Kidney tubule cell (primary cell): ENCODE measurements at regions not wholly inside any gene's neighbourhood (a gene's known extent, or its start where the extent isn't known, plus 50 kb on each side); places are given as distances from the start of the nearest gene placed in this dataset.
"Not testable (repeated sequence)": the region's sequence is repeated elsewhere in the genome, so short reads cannot be mapped to it uniquely, and the experiment has no call there.

Source experiments
- DNase-seq: peaks from one replicate; pipeline ENCODE4 v3.0.0-alpha.2; 2018; ENCODE audit warnings: low spot score

GRCh38 chr9:17083258-17083657, 51.6 kb upstream of the CNTLN start:
- DNase-seq, result no peak

GRCh38 chr9:17082343-17083064, 52.3 kb upstream of the CNTLN start:
- no peak for DNase-seq

GRCh38 chr9:17081814-17082213, 53.0 kb upstream of the CNTLN start:
- DNase-seq, result no peak

DNA sequence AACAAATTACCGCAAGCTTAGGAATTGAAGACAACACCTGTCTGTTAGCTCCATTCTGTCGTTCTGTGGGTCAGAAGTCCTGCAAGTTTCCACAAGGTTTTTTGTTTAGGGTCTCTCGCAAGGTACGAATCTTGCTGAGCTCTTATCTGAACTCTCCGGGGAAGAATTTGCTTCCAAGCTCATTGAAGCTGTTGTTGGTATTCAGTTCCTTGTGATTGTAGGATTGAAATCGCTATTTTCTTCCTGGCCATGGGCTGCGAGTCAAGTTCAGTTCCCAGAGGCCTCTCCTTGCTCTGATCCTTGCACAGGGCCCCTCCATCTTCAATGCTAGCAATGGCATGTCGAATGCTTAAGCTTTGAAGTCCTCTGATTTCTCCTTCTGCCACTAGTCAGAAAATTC, 53.5 kb upstream of the CNTLN start:
- DNase-seq, result no peak

DNA sequence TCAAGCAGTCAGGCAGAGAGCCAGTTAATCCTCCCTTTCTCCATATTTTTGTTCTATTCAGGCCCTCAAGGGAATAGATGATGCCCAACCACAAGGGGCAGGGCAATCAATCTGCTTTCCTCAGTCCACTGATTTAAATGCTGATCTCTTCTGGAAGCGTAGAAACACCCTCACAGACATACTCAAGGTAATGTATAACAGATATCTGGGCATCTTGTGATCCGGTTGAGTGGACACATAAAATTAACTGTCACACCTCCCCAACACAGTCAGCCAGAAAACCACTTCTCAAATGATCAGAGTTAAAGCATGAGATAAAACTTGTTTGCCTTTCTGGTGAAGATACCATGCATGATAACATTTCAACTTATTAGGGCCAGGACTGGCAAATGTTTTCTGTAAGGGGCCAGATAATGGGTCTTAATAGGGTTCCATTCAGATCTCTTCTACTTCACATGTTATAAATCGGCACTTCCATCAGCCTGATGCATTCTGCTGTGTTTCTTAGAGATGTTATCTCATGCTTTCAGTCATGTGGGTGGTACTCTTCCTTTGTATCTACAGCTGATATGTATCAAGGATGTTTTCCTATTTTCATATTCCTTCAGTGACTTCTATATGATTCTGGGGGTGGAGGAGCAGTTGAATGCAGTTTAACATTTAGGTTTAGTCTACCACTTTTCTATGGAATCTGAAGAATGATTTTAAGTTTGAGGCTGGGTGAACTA, 58.9 kb upstream of the CNTLN start:
- DNase-seq, result peak; percentile 64

GRCh38 chr9:17075146-17075757, 59.6 kb upstream of the CNTLN start:
- no peak for DNase-seq

- DNase-seq, result not testable (repeated sequence)
Observed at GRCh38 chr9:17072563-17072962, 62.3 kb upstream of the CNTLN start.

DNA sequence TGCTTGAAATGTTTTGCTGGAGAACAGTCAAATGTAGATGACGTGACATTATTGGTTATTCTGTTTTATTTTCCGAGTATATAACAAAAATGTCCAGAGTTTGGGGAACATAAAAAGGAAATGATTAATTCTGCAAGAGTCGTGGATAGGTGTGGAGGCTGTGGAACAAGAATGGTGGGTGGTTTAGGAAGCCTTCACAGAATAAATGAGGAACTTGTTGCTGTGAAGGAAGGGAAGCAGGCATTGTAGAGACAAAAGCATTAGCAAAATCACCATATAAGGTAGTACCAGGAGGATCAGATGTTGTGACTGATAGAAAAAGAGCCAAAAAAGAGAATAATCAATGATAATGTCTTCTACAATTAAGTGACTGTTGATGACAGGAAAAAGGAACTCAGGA, 66.2 kb upstream of the CNTLN start:
- no peak for DNase-seq

- no peak for DNase-seq
Observed at GRCh38 chr9:17065062-17065461, 69.8 kb upstream of the CNTLN start.

DNA sequence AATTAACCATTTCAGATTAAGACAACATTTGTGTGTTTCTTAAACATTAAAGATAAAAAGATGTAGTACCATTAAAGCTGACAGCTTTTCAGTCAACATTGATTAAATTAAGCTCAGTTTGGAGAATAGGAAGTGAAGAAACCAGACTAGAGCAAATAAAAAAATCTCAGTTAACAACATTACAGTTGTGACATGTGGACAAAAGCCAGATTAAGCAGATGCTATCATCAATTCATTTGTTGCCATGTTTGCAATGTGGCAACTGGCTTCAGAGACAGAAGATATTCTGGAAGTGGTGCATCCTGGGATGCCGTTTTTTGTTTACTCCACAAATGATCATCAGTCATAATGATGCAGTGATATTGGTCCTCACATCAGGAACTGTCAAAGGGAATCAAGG, 70.3 kb upstream of the CNTLN start:
- DNase-seq, result no peak

DNA sequence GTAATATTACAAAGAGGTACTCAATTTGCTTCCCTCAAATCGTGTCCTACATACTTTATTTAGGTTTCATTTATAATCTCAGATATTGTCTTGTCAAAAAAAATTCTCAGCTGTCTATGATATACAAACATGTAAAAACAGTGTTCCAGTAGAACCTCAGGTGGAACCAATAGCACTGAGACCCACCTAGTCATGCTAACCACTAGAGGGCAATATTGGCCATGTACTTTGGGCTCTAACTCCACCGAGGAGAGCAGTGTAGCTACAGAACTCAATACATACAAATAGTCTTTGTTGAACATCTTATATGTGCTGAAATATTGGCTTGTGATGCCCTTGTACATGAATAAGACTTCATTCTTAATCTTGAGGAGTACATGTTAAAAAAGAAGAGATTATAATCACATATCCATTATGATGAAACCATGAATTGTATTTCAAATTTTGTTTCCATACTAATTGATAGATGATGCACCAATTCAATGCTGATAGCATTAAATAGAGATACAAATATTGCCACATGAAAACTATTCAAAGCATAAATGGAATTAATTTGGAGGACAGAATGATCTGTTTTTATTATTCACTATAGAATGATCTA, 71.2 kb upstream of the CNTLN start:
- peak; percentile 64 for DNase-seq

- DNase-seq, result no peak
Observed at GRCh38 chr9:17062497-17062896, 72.3 kb upstream of the CNTLN start.

GRCh38 chr9:17060450-17060849, 74.4 kb upstream of the CNTLN start:
- DNase-seq, result no peak

DNA sequence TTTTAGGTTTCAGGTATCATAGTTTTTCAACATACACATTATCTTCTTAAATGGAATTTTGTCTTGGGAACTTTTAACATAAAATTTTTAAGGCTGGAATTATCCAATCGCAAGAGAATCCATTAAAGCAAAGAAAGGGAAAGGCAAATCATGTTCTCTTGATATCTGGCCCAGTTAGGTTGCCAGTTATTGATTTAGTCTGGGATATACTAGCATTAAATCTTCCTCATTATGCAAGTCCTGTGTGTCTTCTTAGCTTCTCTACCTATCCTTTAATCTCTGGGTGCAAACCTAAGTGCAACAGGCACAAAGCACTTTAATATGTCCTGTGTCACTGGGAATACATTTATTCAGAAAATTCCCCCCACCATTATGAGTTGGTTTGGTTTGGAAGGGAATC, 75.4 kb upstream of the CNTLN start:
- no peak for DNase-seq

DNA sequence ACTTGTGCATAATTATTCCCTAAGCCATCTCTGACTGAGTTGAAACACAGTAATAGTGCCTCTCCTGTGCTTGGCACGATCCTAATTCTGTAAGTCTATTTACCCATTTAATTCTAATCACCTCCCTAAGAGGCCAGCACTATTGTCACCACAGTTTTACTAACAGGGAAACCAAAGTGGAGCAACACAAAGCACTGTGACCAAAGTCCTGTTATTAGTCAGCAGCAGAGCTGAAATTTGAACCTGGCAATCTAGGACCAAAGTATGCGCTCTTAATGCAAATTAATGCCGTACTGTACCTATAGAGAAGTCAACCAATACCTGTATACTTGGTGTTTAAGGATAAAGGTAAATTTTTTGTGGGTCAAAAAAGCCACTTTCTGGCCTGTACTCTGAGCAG, 77.1 kb upstream of the CNTLN start:
- DNase-seq, result no peak

GRCh38 chr9:17052626-17053025, 82.2 kb upstream of the CNTLN start:
- DNase-seq, result no peak

GRCh38 chr9:17045381-17045940, 89.4 kb upstream of the CNTLN start:
- DNase-seq, result no peak

DNA sequence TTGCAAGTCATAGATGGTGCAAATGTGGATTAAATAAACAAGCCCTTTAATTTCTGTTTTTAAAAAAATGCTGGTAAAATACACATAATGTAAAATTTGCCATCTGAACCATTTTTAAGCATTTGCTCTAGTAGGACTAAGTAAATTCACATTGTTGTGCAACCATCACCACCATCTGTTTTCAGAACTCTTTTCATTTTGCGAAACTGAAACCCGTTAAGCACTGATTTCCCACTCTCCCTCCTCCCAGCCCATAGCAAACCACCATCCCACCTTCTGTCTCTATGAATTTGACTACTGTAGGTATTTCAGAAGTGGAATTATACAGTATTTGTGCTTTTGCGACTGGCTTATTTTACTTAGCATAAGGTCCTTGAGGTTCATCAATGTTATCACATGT, 103.3 kb upstream of the CNTLN start:
- no peak for DNase-seq

DNA sequence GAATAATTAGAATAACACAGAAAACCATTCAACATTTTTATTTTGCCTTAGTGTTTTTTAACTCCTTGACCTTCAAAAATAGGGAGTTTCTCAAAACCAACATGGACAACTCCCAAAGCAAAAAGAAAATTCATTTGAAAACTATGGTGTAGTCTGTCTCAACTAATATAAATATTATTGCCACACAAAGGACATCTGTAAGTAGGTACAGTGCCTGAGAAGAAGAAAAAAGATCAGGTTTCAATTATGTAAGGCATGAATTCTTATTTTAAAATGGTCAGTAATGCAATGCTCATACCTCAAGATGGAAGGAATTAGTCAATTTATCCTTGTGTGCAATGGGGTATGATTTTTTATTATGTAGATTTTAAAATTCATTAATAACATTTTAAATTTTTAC, 109.6 kb upstream of the CNTLN start:
- DNase-seq, result no peak

DNA sequence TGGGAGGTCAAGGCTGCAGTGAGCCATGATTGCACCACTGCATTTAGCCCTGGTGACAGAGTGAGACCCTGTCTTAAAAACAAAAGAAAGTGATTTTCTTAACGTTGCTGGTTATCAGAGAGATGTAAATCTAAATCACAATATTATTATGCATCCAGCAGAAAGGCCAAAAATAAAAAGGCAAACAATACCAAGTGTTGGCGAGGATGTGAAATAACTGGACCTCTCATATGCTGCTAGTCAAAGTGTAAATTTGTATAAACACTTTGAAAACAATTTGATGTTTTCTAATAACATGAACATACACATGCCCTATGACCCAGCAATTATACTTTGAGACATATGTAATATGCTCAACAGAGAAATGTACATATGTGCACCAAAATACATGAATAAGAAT, 110.7 kb upstream of the CNTLN start:
- DNase-seq, result no peak

- no peak for DNase-seq
Observed at GRCh38 chr9:17021387-17021970, 113.4 kb upstream of the CNTLN start.

GRCh38 chr9:17019398-17019797, 115.4 kb upstream of the CNTLN start:
- DNase-seq, result no peak
